Nephron progenitor cell (in vitro differentiated cells): ENCODE measurements at regions not wholly inside any gene's neighbourhood (a gene's known extent, or its start where the extent isn't known, plus 50 kb on each side); places are given as distances from the start of the nearest gene placed in this dataset.

ENCODE experiments used
- DNase-seq: peaks from one replicate; pipeline ENCODE4 v3.0.0; 2021
- H3K27ac Mint-ChIP-seq: 2 replicates; pipeline ENCODE4 v1.8.0; 2021; ENCODE audit warnings: mild to moderate bottlenecking, moderate library complexity, mixed read lengths
- H3K27me3 Mint-ChIP-seq: 2 replicates; pipeline ENCODE4 v1.8.0; 2021; ENCODE audit warnings: mild to moderate bottlenecking, low read depth, mixed read lengths; ENCODE audit not compliant: poor library complexity
- H3K36me3 Mint-ChIP-seq: 2 replicates; pipeline ENCODE4 v1.8.0; 2021; ENCODE audit warnings: low read depth, mixed read lengths
- H3K4me1 Mint-ChIP-seq: 2 replicates; pipeline ENCODE4 v1.8.0; 2021; ENCODE audit warnings: mixed read lengths
- H3K4me3 Mint-ChIP-seq: 2 replicates; pipeline ENCODE4 v1.8.0; 2021; ENCODE audit warnings: mild to moderate bottlenecking, moderate library complexity, mixed read lengths
- H3K9me3 Mint-ChIP-seq: 2 replicates; pipeline ENCODE4 v1.8.0; 2021; ENCODE audit warnings: mild to moderate bottlenecking, moderate library complexity, mixed read lengths
- CTCF ChIP-seq: fragments of 200-600 bp; sonication (generic); IDR thresholded peaks from 2 replicates; pipeline ENCODE4 v1.5.0; 2021; ENCODE audit warnings: antibody characterized with exemption

GRCh38 chr4:165548702-165549101 is 169.9 kb downstream of the CPE start:
- TF ChIP-seq CTCF, result no peak
- H3K4me1 Mint-ChIP-seq, result no peaks in the 10 kb centered on the region
- no peak for DNase-seq
- peaks cover 8% of the 10 kb centered on the region for H3K27me3 Mint-ChIP-seq
- no peak overlapping the region for H3K27ac Mint-ChIP-seq
- no peaks in the 10 kb centered on the region for H3K36me3 Mint-ChIP-seq
- H3K4me3 Mint-ChIP-seq, result no peak overlapping the region
- H3K9me3 Mint-ChIP-seq, result no peaks in the 10 kb centered on the region

- H3K27me3 Mint-ChIP-seq, result no peaks in the 10 kb centered on the region
- H3K9me3 Mint-ChIP-seq, result no peaks in the 10 kb centered on the region
- no peak for DNase-seq
- no peak for TF ChIP-seq CTCF
- H3K4me1 Mint-ChIP-seq, result no peaks in the 10 kb centered on the region
- H3K36me3 Mint-ChIP-seq, result no peaks in the 10 kb centered on the region
- H3K4me3 Mint-ChIP-seq, result no peak overlapping the region
- no peak overlapping the region for H3K27ac Mint-ChIP-seq
Observed at GRCh38 chr4:165553221-165553810, 174.5 kb downstream of the CPE start.

- no peaks in the 10 kb centered on the region for H3K27me3 Mint-ChIP-seq
- no peak for TF ChIP-seq CTCF
- no peak for DNase-seq
- no peaks in the 10 kb centered on the region for H3K4me1 Mint-ChIP-seq
- no peaks in the 10 kb centered on the region for H3K36me3 Mint-ChIP-seq
- H3K9me3 Mint-ChIP-seq, result no peaks in the 10 kb centered on the region
- no peak overlapping the region for H3K4me3 Mint-ChIP-seq
- H3K27ac Mint-ChIP-seq, result no peak overlapping the region
Observed at GRCh38 chr4:165555302-165555701, 176.5 kb downstream of the CPE start.

GRCh38 chr4:165556383-165556782 is 177.6 kb downstream of the CPE start:
- DNase-seq, result no peak
- Mint-ChIP-seq H3K27ac (no peak overlapping the region), H3K4me3 (no peak overlapping the region), H3K4me1 (no peaks in the 10 kb centered on the region), H3K27me3 (no peaks in the 10 kb centered on the region), H3K36me3 (no peaks in the 10 kb centered on the region), H3K9me3 (no peaks in the 10 kb centered on the region)
- no peak for TF ChIP-seq CTCF

GRCh38 chr4:165560941-165561340 is 182.1 kb downstream of the CPE start:
- Mint-ChIP-seq H3K4me1 (no peaks in the 10 kb centered on the region), H3K9me3 (peaks cover 8% of the 10 kb centered on the region), H3K4me3 (no peak overlapping the region), H3K27me3 (peaks cover 4% of the 10 kb centered on the region), H3K36me3 (no peaks in the 10 kb centered on the region), H3K27ac (no peak overlapping the region)
- no peak for DNase-seq
- TF ChIP-seq CTCF, result no peak

- no peak overlapping the region for H3K27ac Mint-ChIP-seq
- H3K9me3 Mint-ChIP-seq, result peaks cover 8% of the 10 kb centered on the region
- H3K4me3 Mint-ChIP-seq, result no peak overlapping the region
- DNase-seq, result no peak
- no peaks in the 10 kb centered on the region for H3K4me1 Mint-ChIP-seq
- no peak for TF ChIP-seq CTCF
- peaks cover 4% of the 10 kb centered on the region for H3K27me3 Mint-ChIP-seq
- no peaks in the 10 kb centered on the region for H3K36me3 Mint-ChIP-seq
Observed at GRCh38 chr4:165563851-165564250, 185.0 kb downstream of the CPE start.
